A549 (cell line): ENCODE measurements at regions not wholly inside any gene's neighbourhood (a gene's known extent, or its start where the extent isn't known, plus 50 kb on each side); places are given as distances from the start of the nearest gene placed in this dataset.
A peak's percentile ranks its signal among the peaks of the same experiment; 100 is the strongest.

Experiments
- ATAC-seq, 2 experiments: fragments of 200-7000 bp in 1 of 2; fragments of >200 bp in 1 of 2; cut with Nextera tagmentation in 1 of 2; cut with Tn5 transposase in 1 of 2; 3 replicates each; pipeline versions ENCODE4 v1.8.0 to v1.9.1; 2018 to 2020; ENCODE audit warnings: mild to moderate bottlenecking in 1 of 2, moderate library complexity in 1 of 2
- CTCF ChIA-PET: fragments of 300-600 bp; sonication (Branson Sonifier 250); formaldehyde crosslinking; extraction: SDS; loops from one replicate; lab custom pipeline; 2021; ENCODE audit warnings: antibody characterized with exemption, inconsistent platforms; lab: Yijun Ruan, JAX
- POLR2A ChIA-PET: fragments of 350-600 bp; formaldehyde crosslinking; extraction: SDS; loops from one replicate; lab custom pipeline; 2021; ENCODE audit warnings: antibody characterized with exemption, inconsistent platforms; lab: Yijun Ruan, JAX
- DNase-seq, 2 experiments: peaks; one replicate each; pipeline versions ENCODE4 v3.0.0 to v3.0.0-alpha.2; 2011 to 2016; ENCODE audit warnings: low read depth in 1 of 2, low spot score in 1 of 2
- FAIRE-seq: peaks from 2 replicates; lab custom pipeline; 2011; peaks lifted over from hg19 to GRCh38; lab: Jason Lieb, UNC
- H3K27ac ChIP-seq, 2 experiments: fragments of >200 bp; sonication (Bioruptor Twin); formaldehyde crosslinking; 3 replicates each; pipeline ENCODE4 v1.5.1; 2016 to 2017
- H3K4me1 ChIP-seq: fragments of >200 bp; sonication (Bioruptor Twin); formaldehyde crosslinking; 3 replicates; pipeline ENCODE4 v1.6.1; 2016
- H3K4me2 ChIP-seq: fragments of >200 bp; sonication (Bioruptor Twin); formaldehyde crosslinking; 3 replicates; pipeline ENCODE4 v1.6.1; 2016
- H3K4me3 ChIP-seq: fragments of >200 bp; sonication (Bioruptor Twin); formaldehyde crosslinking; 3 replicates; pipeline ENCODE4 v1.5.1; 2016
- H3K9me3 ChIP-seq: fragments of >200 bp; sonication (Bioruptor Twin); formaldehyde crosslinking; 3 replicates; pipeline ENCODE4 v1.6.1; 2016
- CBX2 ChIP-seq: fragments of 200-600 bp; sonication (generic); IDR thresholded peaks from 2 replicates; pipeline ENCODE4 v1.6.1; 2016; ENCODE audit warnings: low read depth, mild to moderate bottlenecking, borderline replicate concordance
- CHD2 ChIP-seq: fragments of 150-350 bp; IDR thresholded peaks from 2 replicates; pipeline ENCODE4 v1.6.1; 2014; ENCODE audit warnings: low read length; ENCODE audit not compliant: partially characterized antibody
- CTCF ChIP-seq: fragments of >200 bp; sonication (Bioruptor Twin); formaldehyde crosslinking; IDR thresholded peaks from 3 replicates; pipeline ENCODE4 v1.5.1; 2016
- ELK1 ChIP-seq: fragments of 150-350 bp; IDR thresholded peaks from 2 replicates; pipeline ENCODE4 v1.6.1; 2014; ENCODE audit warnings: low read depth, mild to moderate bottlenecking, low read length
- ESRRA ChIP-seq: fragments of 150-350 bp; IDR thresholded peaks from 2 replicates; pipeline ENCODE4 v1.6.1; 2014; ENCODE audit warnings: mild to moderate bottlenecking, low read length, borderline replicate concordance
- FOXS1 ChIP-seq: fragments of 250-450 bp; sonication (Bioruptor Pico); IDR thresholded peaks from 2 replicates; pipeline ENCODE4 v1.5.0; 2020; ENCODE audit warnings: mild to moderate bottlenecking, moderate library complexity
- GATA3 ChIP-seq: IDR thresholded peaks from 2 replicates; pipeline ENCODE4 v1.6.1; 2012; ENCODE audit warnings: borderline replicate concordance
- HOXA7 ChIP-seq: fragments of 250-450 bp; sonication (Bioruptor Pico); IDR thresholded peaks from 2 replicates; pipeline ENCODE4 v1.5.0; 2020; ENCODE audit warnings: mild to moderate bottlenecking, moderate library complexity
- HOXB5 ChIP-seq: fragments of 250-450 bp; sonication (Bioruptor Pico); IDR thresholded peaks from 2 replicates; pipeline ENCODE4 v1.5.0; 2020; ENCODE audit warnings: mild to moderate bottlenecking, moderate library complexity
- JUN ChIP-seq, 2 experiments: fragments of >200 bp; sonication (Bioruptor Twin); formaldehyde crosslinking; IDR thresholded peaks; 2 replicates in 1 of 2; 3 replicates in 1 of 2; pipeline ENCODE4 v1.6.1; 2016 to 2017
- JUNB ChIP-seq: fragments of >200 bp; sonication (Bioruptor Twin); formaldehyde crosslinking; IDR thresholded peaks from 2 replicates; pipeline ENCODE4 v1.6.1; 2016
- KDM1A ChIP-seq: fragments of 200-600 bp; sonication (generic); IDR thresholded peaks from 2 replicates; pipeline ENCODE4 v1.6.1; 2016; ENCODE audit warnings: low read depth, mild to moderate bottlenecking
- KDM5A ChIP-seq: fragments of 200-600 bp; sonication (generic); IDR thresholded peaks from 2 replicates; pipeline ENCODE4 v1.6.1; 2016; ENCODE audit warnings: antibody characterized with exemption, mild to moderate bottlenecking
- MAFK ChIP-seq: fragments of 450-650 bp; IDR thresholded peaks from 2 replicates; pipeline ENCODE4 v1.6.1; 2014; ENCODE audit not compliant: partially characterized antibody
- MAZ ChIP-seq: fragments of 150-350 bp; IDR thresholded peaks from 2 replicates; pipeline ENCODE4 v1.6.1; 2014; ENCODE audit warnings: antibody characterized with exemption, low read depth, low read length, borderline replicate concordance
- POLR2A ChIP-seq: IDR thresholded peaks from 2 replicates; pipeline ENCODE4 v1.6.1; 2012; ENCODE audit warnings: mild to moderate bottlenecking, low read length
- RARB ChIP-seq: fragments of 250-450 bp; sonication (Bioruptor Pico); IDR thresholded peaks from 2 replicates; pipeline ENCODE4 v1.8.0; 2021; ENCODE audit warnings: mild to moderate bottlenecking, moderate library complexity
- RCOR1 ChIP-seq: fragments of 150-350 bp; IDR thresholded peaks from 2 replicates; pipeline ENCODE4 v1.6.1; 2014; ENCODE audit warnings: antibody characterized with exemption, low read length, low read depth
- REST ChIP-seq: fragments of 200-600 bp; sonication (generic); IDR thresholded peaks from 2 replicates; pipeline ENCODE4 v1.6.1; 2016; ENCODE audit warnings: antibody characterized with exemption, mild to moderate bottlenecking, moderate library complexity
- RFX5 ChIP-seq: fragments of 450-650 bp; IDR thresholded peaks from 2 replicates; pipeline ENCODE4 v1.7.1; 2014; ENCODE audit warnings: antibody characterized with exemption, mild to moderate bottlenecking, moderate library complexity
- RNF2 ChIP-seq: fragments of 200-600 bp; sonication (generic); IDR thresholded peaks from 2 replicates; pipeline ENCODE4 v1.6.1; 2016; ENCODE audit warnings: low read depth, mild to moderate bottlenecking, antibody characterized with exemption, moderate library complexity, borderline replicate concordance
- SREBF2 ChIP-seq: fragments of 450-650 bp; IDR thresholded peaks from 2 replicates; pipeline ENCODE4 v1.6.1; 2014; ENCODE audit warnings: mild to moderate bottlenecking, moderate library complexity
- ZFP36 ChIP-seq: fragments of 450-650 bp; IDR thresholded peaks from 2 replicates; pipeline ENCODE4 v1.6.1; 2014; ENCODE audit warnings: borderline replicate concordance; ENCODE audit not compliant: partially characterized antibody
- WGBS: methylation state at CpG from one replicate; pipeline ENCODE4 v1.1.6; 2017; ENCODE audit errors: missing lambda C conversion rate; 5-methylcytosine and 5-hydroxymethylcytosine counted together

GRCh38 chr1:81562934-81563333 is 237.8 kb upstream of the ADGRL2 start:
- TF ChIP-seq MAFK (no peak), RCOR1 (no peak), GATA3 (no peak), SREBF2 (no peak), HOXB5 (CRISPR knock-in tag) (no peak), MAZ (no peak)
- TF ChIP-seq, all 56 proteins: peak for 0
- H3K4me3 ChIP-seq = no peak overlapping the region
- H3K27ac ChIP-seq = no peak overlapping the region
- FAIRE-seq (no peak), DNase-seq (no peak), ATAC-seq (no peak)
- WGBS = 67% methylated on average over 3 of the region's 3 CpGs
- CTCF ChIA-PET = interaction anchor here (1.3 kb wide), 1 partner anchor 14 kb away, joined by 4 read pairs; no protein-coding TSS in a partner anchor
- H3K4me1 ChIP-seq = no peaks in the 10 kb centered on the region
- no peak overlapping the region for H3K4me2 ChIP-seq
- no peaks in the 10 kb centered on the region for H3K9me3 ChIP-seq
- POLR2A ChIA-PET = no interaction called here

- no peak for ATAC-seq
- POLR2A ChIA-PET = no interaction called here
- Histone ChIP-seq H3K4me1 (no peaks in the 10 kb centered on the region), H3K27ac (no peak overlapping the region), H3K4me3 (no peak overlapping the region), H3K4me2 (no peak overlapping the region), H3K9me3 (no peaks in the 10 kb centered on the region)
- no peak for FAIRE-seq
- 70% methylated on average over 7 of the region's 7 CpGs for WGBS
- TF ChIP-seq JUN (IDR thresholded peaks at IDR 0.05) (no peak), ESRRA (no peak), JUNB (no peak), KDM1A (no peak), ZFP36 (no peak)
- no peak for DNase-seq
- CTCF ChIA-PET = interaction anchor here (1.4 kb wide), 1 partner anchor 11 kb away, joined by 5 read pairs; no protein-coding TSS in a partner anchor
These were observed 240.1 kb upstream of the ADGRL2 start for GRCh38 chr1:81560629-81561028.

GRCh38 chr1:81559662-81560350 is 240.9 kb upstream of the ADGRL2 start:
- DNase-seq (peak in 1 of 2 experiments; percentile 7), ATAC-seq (peak in 1 of 2 experiments; percentile 55; a peak in 1 of 6 replicates), FAIRE-seq (no peak)
- Histone ChIP-seq H3K4me1 (no peaks in the 10 kb centered on the region), H3K9me3 (no peaks in the 10 kb centered on the region), H3K4me3 (no peak overlapping the region), H3K27ac (no peak overlapping the region), H3K4me2 (no peak overlapping the region)
- WGBS = 3% methylated on average over 1 of the region's 1 CpG
- POLR2A ChIA-PET = no interaction called here
- CTCF ChIA-PET = interaction anchor here (1.4 kb wide), 1 partner anchor 10 kb away, joined by 5 read pairs; no protein-coding TSS in a partner anchor
- no peak for TF ChIP-seq RARB (CRISPR knock-in tag)
- 0 out of 3 replicates have a peak, but pooled peaks have one; percentile 4 for TF ChIP-seq CTCF
- no peak for TF ChIP-seq RNF2
- no peak for TF ChIP-seq CBX2

GRCh38 chr1:81558291-81559076 is 242.2 kb upstream of the ADGRL2 start:
- H3K4me3 ChIP-seq = no peak overlapping the region
- H3K27ac ChIP-seq = no peak overlapping the region
- POLR2A ChIA-PET = no interaction called here
- FAIRE-seq = no peak
- CTCF ChIA-PET = interaction anchor here (0.6 to 1.1 kb wide), 2 partner anchors 62 to 63 kb away, joined by 3 to 4 read pairs; no protein-coding TSS in a partner anchor
- 94% methylated on average over 1 of the region's 1 CpG for WGBS
- H3K4me2 ChIP-seq = no peak overlapping the region
- no peak for ATAC-seq
- DNase-seq = no peak
- no peaks in the 10 kb centered on the region for H3K9me3 ChIP-seq
- no peaks in the 10 kb centered on the region for H3K4me1 ChIP-seq
- TF ChIP-seq POLR2A (no peak), JUNB (no peak), CHD2 (no peak), CBX2 (no peak), ELK1 (no peak), REST (no peak), KDM5A (no peak), FOXS1 (CRISPR knock-in tag) (no peak), HOXA7 (CRISPR knock-in tag) (no peak), RFX5 (no peak)
